ENCODE measurements at regions not wholly inside any gene's neighbourhood (a gene's known extent, or its start where the extent isn't known, plus 50 kb on each side); places are given as distances from the start of the nearest gene placed in this dataset.

GRCh38 chr13:90518417-90518816 lies 829.1 kb upstream of the MIR17HG start:
- H3K9me3 ChIP-seq, result no peaks in the 10 kb centered on the region
- no peak for ATAC-seq
- TF ChIP-seq POLR2A (IDR thresholded peaks at IDR 0.05) (no peak), CTCF (IDR thresholded peaks at IDR 0.05) (no peak)

GRCh38 chr13:90519157-90519556 lies 828.3 kb upstream of the MIR17HG start:
- no peaks in the 10 kb centered on the region for H3K36me3 ChIP-seq
- intact Hi-C loops (cut with DNase I), result no loop called here
- peak in 1 of 4 donors; percentile 31 for ATAC-seq
- no peaks in the 10 kb centered on the region for H3K9me3 ChIP-seq
- no peak for TF ChIP-seq POLR2A (IDR thresholded peaks at IDR 0.05)
- no peak for TF ChIP-seq CTCF (IDR thresholded peaks at IDR 0.05)
- H3K27me3 ChIP-seq, result no peaks in the 10 kb centered on the region
- WGBS (ENCODE audit: insufficient coverage, low coverage, low lambda C conversion rate, missing lambda C conversion rate), result 0% methylated on average over 1 of the region's 3 CpGs
- DNase-seq, result no peak
- H3K27ac ChIP-seq, result no peak overlapping the region
- H3K4me1 ChIP-seq, result no peaks in the 10 kb centered on the region
- no peak overlapping the region for H3K4me3 ChIP-seq

More at GRCh38 chr13:90518417-90518816, 829.1 kb upstream of the MIR17HG start:
- no peak for DNase-seq
- Histone ChIP-seq H3K27me3 (no peaks in the 10 kb centered on the region), H3K27ac (no peak overlapping the region), H3K4me1 (no peaks in the 10 kb centered on the region), H3K4me3 (no peak overlapping the region), H3K36me3 (no peaks in the 10 kb centered on the region)
- intact Hi-C loops (cut with DNase I), result no loop called here

GRCh38 chr13:90526711-90527110 lies 820.8 kb upstream of the MIR17HG start:
- ATAC-seq (no peak), DNase-seq (no peak)
- Histone ChIP-seq H3K27me3 (no peaks in the 10 kb centered on the region), H3K4me3 (no peak overlapping the region), H3K9me3 (no peaks in the 10 kb centered on the region), H3K36me3 (no peaks in the 10 kb centered on the region), H3K27ac (no peak overlapping the region), H3K4me1 (no peaks in the 10 kb centered on the region)
- 0% methylated on average over 1 of the region's 1 CpG for WGBS (ENCODE audit: insufficient coverage, low coverage, low lambda C conversion rate, missing lambda C conversion rate)
- TF ChIP-seq POLR2A (IDR thresholded peaks at IDR 0.05) (no peak), CTCF (IDR thresholded peaks at IDR 0.05) (no peak)
- intact Hi-C loops (cut with DNase I), result no loop called here

- H3K9me3 ChIP-seq, result no peaks in the 10 kb centered on the region
- H3K4me3 ChIP-seq, result no peak overlapping the region
- no peak for DNase-seq
- intact Hi-C loops (cut with DNase I), result no loop called here
- no peak overlapping the region for H3K27ac ChIP-seq
- no peaks in the 10 kb centered on the region for H3K4me1 ChIP-seq
- H3K36me3 ChIP-seq, result no peaks in the 10 kb centered on the region
- TF ChIP-seq CTCF (IDR thresholded peaks at IDR 0.05) (no peak), POLR2A (IDR thresholded peaks at IDR 0.05) (no peak)
- no peaks in the 10 kb centered on the region for H3K27me3 ChIP-seq
- WGBS (ENCODE audit: insufficient coverage, low coverage, low lambda C conversion rate, missing lambda C conversion rate), result 52% methylated on average over 2 of the region's 2 CpGs
- ATAC-seq, result no peak
Observed at GRCh38 chr13:90531744-90532143, 815.7 kb upstream of the MIR17HG start.

GRCh38 chr13:90532861-90533492 lies 814.5 kb upstream of the MIR17HG start:
- TF ChIP-seq POLR2A (IDR thresholded peaks at IDR 0.05) (no peak), CTCF (IDR thresholded peaks at IDR 0.05) (no peak)
- no peak for DNase-seq
- intact Hi-C loops (cut with DNase I), result no loop called here
- H3K36me3 ChIP-seq, result no peaks in the 10 kb centered on the region
- H3K9me3 ChIP-seq, result no peaks in the 10 kb centered on the region
- no peak overlapping the region for H3K4me3 ChIP-seq
- 46% methylated on average over 2 of the region's 2 CpGs for WGBS (ENCODE audit: insufficient coverage, low coverage, low lambda C conversion rate, missing lambda C conversion rate)
- H3K4me1 ChIP-seq, result no peaks in the 10 kb centered on the region
- H3K27me3 ChIP-seq, result no peaks in the 10 kb centered on the region
- ATAC-seq, result no peak
- no peak overlapping the region for H3K27ac ChIP-seq
